T-cell (primary cell): ENCODE measurements at regions not wholly inside any gene's neighbourhood (a gene's known extent, or its start where the extent isn't known, plus 50 kb on each side); places are given as distances from the start of the nearest gene placed in this dataset.
"Not testable (repeated sequence)": the region's sequence is repeated elsewhere in the genome, so short reads cannot be mapped to it uniquely, and the experiment has no call there.

Experiments
- ATAC-seq, 4 experiments: fragments of 200-7000 bp in 3 of 4; fragments of 150-1000 bp in 1 of 4; cut with Tn5 transposase; replicated peaks in 1 of 4; 1 replicate in 3 of 4; 2 replicates in 1 of 4; pipeline ENCODE4 v1.10.0; 2021; ENCODE audit warnings: moderate library complexity in 3 of 4, mild to moderate bottlenecking in 2 of 4, moderate number of reproducible peaks in 1 of 4
- CTCF ChIA-PET, 2 donors: fragments of 300-600 bp; sonication (Branson Sonifier 250); formaldehyde crosslinking; loops; one replicate each; lab custom pipeline; 2022; ENCODE audit warnings: antibody characterized with exemption in 2 of 2; lab: Charles Lee
- POLR2A ChIA-PET, 2 donors: fragments of 300-600 bp; sonication (Branson Sonifier 250); formaldehyde crosslinking; loops; one replicate each; lab custom pipeline; 2022; ENCODE audit warnings: antibody characterized with exemption in 2 of 2; lab: Charles Lee
- DNase-seq, 35 experiments: peaks; one replicate each; pipeline versions ENCODE4 v3.0.0 to v3.0.0-alpha.2; 2013 to 2023
- H3K27ac ChIP-seq: one replicate; pipeline ENCODE4 v1.5.1; 2013; ENCODE audit warnings: low read length
- H3K27me3 ChIP-seq, 2 experiments: replicated peaks in 1 of 2; 1 replicate in 1 of 2; 2 replicates in 1 of 2; pipeline versions ENCODE4 v1.6.1 to v1.7.0; 2013; ENCODE audit warnings: low read length in 1 of 2, mixed read lengths in 1 of 2; ENCODE audit not compliant: control insufficient read depth in 2 of 2, insufficient read depth in 2 of 2; ENCODE audit errors: extremely low read depth in 1 of 2
- H3K36me3 ChIP-seq, 2 donors: 1 replicate in 1 of 2; 2 replicates in 1 of 2; pipeline versions ENCODE4 v1.6.1 to v1.7.0; 2013; ENCODE audit warnings: low read length in 1 of 2; ENCODE audit not compliant: control insufficient read depth in 2 of 2, insufficient read depth in 1 of 2; ENCODE audit errors: extremely low read depth in 1 of 2
- H3K4me1 ChIP-seq, 2 experiments: 1 replicate in 1 of 2; 2 replicates in 1 of 2; pipeline versions ENCODE4 v1.6.1 to v1.7.0; 2013; ENCODE audit warnings: low read length in 2 of 2, mixed read lengths in 1 of 2; ENCODE audit not compliant: insufficient read depth in 2 of 2, control insufficient read depth in 1 of 2; ENCODE audit errors: extremely low read depth in 1 of 2
- H3K4me3 ChIP-seq, 2 donors: 1 replicate in 1 of 2; 2 replicates in 1 of 2; pipeline versions ENCODE4 v1.5.1 to v1.7.0; 2013; ENCODE audit warnings: mild to moderate bottlenecking in 2 of 2, low read length in 1 of 2, moderate library complexity in 1 of 2; ENCODE audit not compliant: control insufficient read depth in 1 of 2; ENCODE audit errors: extremely low read depth in 1 of 2
- H3K9me3 ChIP-seq: 2 replicates; pipeline ENCODE4 v1.7.0; 2013
- H3K27ac Mint-ChIP-seq, 2 donors: one replicate each; pipeline ENCODE4 v1.8.0; 2020 to 2021; ENCODE audit warnings: mild to moderate bottlenecking in 2 of 2, mixed read lengths in 2 of 2
- H3K27me3 Mint-ChIP-seq, 2 donors: one replicate each; pipeline ENCODE4 v1.8.0; 2021 to 2022; ENCODE audit warnings: mixed read lengths in 2 of 2
- H3K36me3 Mint-ChIP-seq: one replicate; pipeline ENCODE4 v1.8.0; 2021; ENCODE audit warnings: mixed read lengths
- H3K4me1 Mint-ChIP-seq, 3 donors: one replicate each; pipeline ENCODE4 v1.8.0; 2020 to 2022; ENCODE audit warnings: mixed read lengths in 3 of 3, mild to moderate bottlenecking in 1 of 3
- H3K4me3 Mint-ChIP-seq, 3 donors: one replicate each; pipeline ENCODE4 v1.8.0; 2020 to 2022; ENCODE audit warnings: mild to moderate bottlenecking in 3 of 3, mixed read lengths in 3 of 3, moderate library complexity in 3 of 3
- H3K9me3 Mint-ChIP-seq, 3 donors: one replicate each; pipeline ENCODE4 v1.8.0; 2020 to 2022; ENCODE audit warnings: mixed read lengths in 3 of 3
- WGBS: methylation state at CpG from one replicate; pipeline ENCODE4 v1.1.5; 2013; ENCODE audit warnings: missing lambda C conversion rate; ENCODE audit not compliant: insufficient coverage; 5-methylcytosine and 5-hydroxymethylcytosine counted together

GRCh38 chr4:130772966-130773365 is 1677.0 kb downstream of the C4orf33 start:
- H3K4me1 ChIP-seq, H3K27ac Mint-ChIP-seq, H3K4me3 ChIP-seq, H3K36me3 Mint-ChIP-seq, ATAC-seq, H3K27me3 Mint-ChIP-seq, H3K9me3 ChIP-seq, H3K4me3 Mint-ChIP-seq, H3K4me1 Mint-ChIP-seq, POLR2A ChIA-PET, H3K36me3 ChIP-seq, CTCF ChIA-PET, H3K27me3 ChIP-seq, DNase-seq, H3K27ac ChIP-seq: not testable (repeated sequence)
- no CpG with 5 or more reads among the region's 3 CpGs for WGBS
- peaks cover 8 to 24% (median 18%) of the 10 kb centered on the region in 3 donors for H3K9me3 Mint-ChIP-seq

- ATAC-seq: no peak
- H3K36me3 ChIP-seq: no peaks in the 10 kb centered on the region
- POLR2A ChIA-PET: no interaction called here
Measured at GRCh38 chr4:130808492-130808891, 1712.5 kb downstream of the C4orf33 start.

GRCh38 chr4:130812117-130812765 is 1716.3 kb downstream of the C4orf33 start:
- Mint-ChIP-seq H3K4me1 (no peaks in the 10 kb centered on the region), H3K36me3 (no peaks in the 10 kb centered on the region), H3K9me3 (peaks cover 10 to 22% (median 15%) of the 10 kb centered on the region in 3 donors), H3K4me3 (no peak overlapping the region), H3K27me3 (no peaks in the 10 kb centered on the region), H3K27ac (no peak overlapping the region)
- no peak overlapping the region for H3K27ac ChIP-seq
- WGBS: no CpG with 5 or more reads among the region's 2 CpGs
- H3K4me3 ChIP-seq: no peak overlapping the region
- no peaks in the 10 kb centered on the region for H3K36me3 ChIP-seq
- H3K9me3 ChIP-seq: no peaks in the 10 kb centered on the region
- no peak for ATAC-seq
- ChIA-PET POLR2A (no interaction called here), CTCF (no interaction called here)
- H3K4me1 ChIP-seq: no peaks in the 10 kb centered on the region
- DNase-seq: no peak
- H3K27me3 ChIP-seq: no peaks in the 10 kb centered on the region

More at GRCh38 chr4:130808492-130808891, 1712.5 kb downstream of the C4orf33 start:
- WGBS: no CpG with 5 or more reads among the region's 3 CpGs
- Mint-ChIP-seq H3K4me3 (no peak overlapping the region), H3K9me3 (peaks cover 10 to 31% (median 15%) of the 10 kb centered on the region in 3 donors), H3K36me3 (no peaks in the 10 kb centered on the region), H3K27ac (no peak overlapping the region), H3K4me1 (no peaks in the 10 kb centered on the region), H3K27me3 (no peaks in the 10 kb centered on the region)
- Histone ChIP-seq H3K27me3 (no peaks in the 10 kb centered on the region), H3K27ac (no peak overlapping the region), H3K9me3 (no peaks in the 10 kb centered on the region), H3K4me1 (no peaks in the 10 kb centered on the region), H3K4me3 (no peak overlapping the region)
- CTCF ChIA-PET: no interaction called here
- no peak for DNase-seq

GRCh38 chr4:130814896-130815295 is 1718.9 kb downstream of the C4orf33 start:
- DNase-seq (no peak), ATAC-seq (no peak)
- peaks cover 7 to 15% (median 12%) of the 10 kb centered on the region in 3 donors for H3K9me3 Mint-ChIP-seq
- H3K4me1 Mint-ChIP-seq: no peaks in the 10 kb centered on the region
- Histone ChIP-seq H3K27ac (no peak overlapping the region), H3K4me1 (no peaks in the 10 kb centered on the region), H3K27me3 (no peaks in the 10 kb centered on the region), H3K4me3 (no peak overlapping the region), H3K36me3 (no peaks in the 10 kb centered on the region), H3K9me3 (no peaks in the 10 kb centered on the region)
- H3K27ac Mint-ChIP-seq: no peak overlapping the region
- no peak overlapping the region for H3K4me3 Mint-ChIP-seq
- ChIA-PET POLR2A (no interaction called here), CTCF (no interaction called here)
- H3K27me3 Mint-ChIP-seq: no peaks in the 10 kb centered on the region
- H3K36me3 Mint-ChIP-seq: no peaks in the 10 kb centered on the region

GRCh38 chr4:130820448-130820847 is 1724.5 kb downstream of the C4orf33 start:
- Histone ChIP-seq H3K36me3 (no peaks in the 10 kb centered on the region), H3K4me3 (no peak overlapping the region), H3K9me3 (no peaks in the 10 kb centered on the region), H3K27me3 (no peaks in the 10 kb centered on the region), H3K27ac (no peak overlapping the region), H3K4me1 (no peaks in the 10 kb centered on the region)
- Mint-ChIP-seq H3K36me3 (no peaks in the 10 kb centered on the region), H3K27me3 (no peaks in the 10 kb centered on the region), H3K4me1 (no peaks in the 10 kb centered on the region), H3K9me3 (peaks cover 5 to 12% (median 9%) of the 10 kb centered on the region in 3 donors), H3K27ac (no peak overlapping the region), H3K4me3 (no peak overlapping the region)
- WGBS: no CpG with 5 or more reads among the region's 1 CpG
- CTCF ChIA-PET: no interaction called here
- ATAC-seq (no peak), DNase-seq (no peak)
- POLR2A ChIA-PET: no interaction called here

GRCh38 chr4:130825284-130825683 is 1729.3 kb downstream of the C4orf33 start:
- Mint-ChIP-seq H3K36me3 (no peaks in the 10 kb centered on the region), H3K27me3 (no peaks in the 10 kb centered on the region), H3K4me3 (no peak overlapping the region), H3K4me1 (no peaks in the 10 kb centered on the region), H3K9me3 (peaks cover 10 to 25% (median 14%) of the 10 kb centered on the region in 3 donors), H3K27ac (no peak overlapping the region)
- Histone ChIP-seq H3K27ac (no peak overlapping the region), H3K27me3 (no peaks in the 10 kb centered on the region), H3K4me1 (no peaks in the 10 kb centered on the region), H3K36me3 (no peaks in the 10 kb centered on the region), H3K4me3 (no peak overlapping the region), H3K9me3 (no peaks in the 10 kb centered on the region)
- no CpG with 5 or more reads among the region's 2 CpGs for WGBS
- POLR2A ChIA-PET: interaction anchor here in 1 of 2 donors (0.6 kb wide), 1 partner anchor 64 kb away, joined by 5 read pairs; no protein-coding TSS in a partner anchor
- DNase-seq (no peak), ATAC-seq (no peak)
- CTCF ChIA-PET: no interaction called here
